ENCODE measurements at regions not wholly inside any gene's neighbourhood (a gene's known extent, or its start where the extent isn't known, plus 50 kb on each side); places are given as distances from the start of the nearest gene placed in this dataset.

DNA sequence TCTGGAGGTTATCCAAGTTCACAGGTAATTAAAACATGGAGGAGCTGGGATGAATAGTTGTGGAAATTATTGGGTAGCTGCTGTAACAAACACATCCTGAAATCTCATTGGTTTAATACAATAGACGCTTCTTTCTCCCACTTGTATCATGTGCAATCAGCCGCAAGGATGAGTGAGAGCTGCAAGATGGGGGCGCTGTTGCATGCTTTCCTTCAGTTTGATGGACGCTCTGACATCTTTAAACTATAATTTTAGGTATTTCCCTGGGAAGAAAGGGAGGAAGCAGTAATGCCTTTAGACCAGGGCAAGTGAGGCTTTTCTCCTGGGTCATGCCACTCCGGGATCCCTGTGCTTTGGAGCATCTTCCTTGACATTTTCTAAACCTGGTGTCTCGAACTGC, 178.7 kb downstream of the PAWR start:
- TF ChIP-seq, protein P1, sequence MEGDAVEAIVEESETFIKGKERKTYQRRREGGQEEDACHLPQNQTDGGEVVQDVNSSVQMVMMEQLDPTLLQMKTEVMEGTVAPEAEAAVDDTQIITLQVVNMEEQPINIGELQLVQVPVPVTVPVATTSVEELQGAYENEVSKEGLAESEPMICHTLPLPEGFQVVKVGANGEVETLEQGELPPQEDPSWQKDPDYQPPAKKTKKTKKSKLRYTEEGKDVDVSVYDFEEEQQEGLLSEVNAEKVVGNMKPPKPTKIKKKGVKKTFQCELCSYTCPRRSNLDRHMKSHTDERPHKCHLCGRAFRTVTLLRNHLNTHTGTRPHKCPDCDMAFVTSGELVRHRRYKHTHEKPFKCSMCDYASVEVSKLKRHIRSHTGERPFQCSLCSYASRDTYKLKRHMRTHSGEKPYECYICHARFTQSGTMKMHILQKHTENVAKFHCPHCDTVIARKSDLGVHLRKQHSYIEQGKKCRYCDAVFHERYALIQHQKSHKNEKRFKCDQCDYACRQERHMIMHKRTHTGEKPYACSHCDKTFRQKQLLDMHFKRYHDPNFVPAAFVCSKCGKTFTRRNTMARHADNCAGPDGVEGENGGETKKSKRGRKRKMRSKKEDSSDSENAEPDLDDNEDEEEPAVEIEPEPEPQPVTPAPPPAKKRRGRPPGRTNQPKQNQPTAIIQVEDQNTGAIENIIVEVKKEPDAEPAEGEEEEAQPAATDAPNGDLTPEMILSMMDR (IDR thresholded peaks at IDR 0.05; ENCODE audit: control extremely low read depth, extremely low read depth, low read depth, missing control alignments): no peak
- DNase-seq (ENCODE audit: extremely low spot score): no peak
- ChIA-PET CTCF (no interaction called here), POLR2A (interaction anchor here (0.7 kb wide), 1 partner anchor 270 kb away, joined by 3 read pairs; no protein-coding TSS in a partner anchor)

DNA sequence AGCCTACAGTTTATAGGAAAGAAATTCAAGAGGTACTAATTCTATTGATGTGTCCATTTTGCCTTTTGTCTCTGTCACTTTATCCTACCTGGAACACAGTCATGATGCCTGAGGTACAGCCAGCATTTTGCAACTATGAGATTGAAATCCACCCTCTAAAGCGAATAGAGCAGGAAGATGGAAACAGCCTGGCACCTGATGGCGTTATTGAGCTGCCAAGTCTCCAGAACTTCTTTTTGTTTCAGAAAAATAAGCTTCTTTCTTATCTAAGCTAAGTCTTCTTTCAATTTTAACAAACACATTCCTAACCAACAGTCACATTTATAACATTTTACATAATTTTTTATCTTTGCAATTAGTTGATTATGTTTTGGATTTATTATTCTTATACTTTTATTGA, 182.1 kb downstream of the PAWR start:
- CTCF ChIA-PET: interaction anchor here (1.0 kb wide), 2 partner anchors 9 to 11 kb away, joined by 3 read pairs; no protein-coding TSS in a partner anchor
- TF ChIP-seq, protein P1 (IDR thresholded peaks at IDR 0.05; ENCODE audit: control extremely low read depth, extremely low read depth, low read depth, missing control alignments): no peak
- POLR2A ChIA-PET: no interaction called here
- no peak for DNase-seq (ENCODE audit: extremely low spot score)
